CD4-positive, CD25-positive, alpha-beta regulatory T cell (primary cell): ENCODE measurements at regions not wholly inside any gene's neighbourhood (a gene's known extent, or its start where the extent isn't known, plus 50 kb on each side); places are given as distances from the start of the nearest gene placed in this dataset.

Experiments
- ATAC-seq, 2 donors: fragments of 150-1000 bp; cut with Tn5 transposase; one replicate each; pipeline ENCODE4 v1.10.0; 2021; ENCODE audit warnings: low read depth in 2 of 2, moderate number of reproducible peaks in 2 of 2, moderate library complexity in 1 of 2
- DNase-seq, 3 donors: peaks; one replicate each; pipeline versions ENCODE4 v3.0.0 to v3.0.0-alpha.2; 2012 to 2022; ENCODE audit warnings: mixed read lengths in 1 of 3
- H3K27ac ChIP-seq: one replicate; pipeline ENCODE4 v1.7.0; 2013; ENCODE audit warnings: mild to moderate bottlenecking, low read length; ENCODE audit not compliant: insufficient read depth, poor library complexity, severe bottlenecking
- H3K27me3 ChIP-seq: one replicate; pipeline ENCODE4 v1.7.0; 2013; ENCODE audit warnings: low read length; ENCODE audit not compliant: control insufficient read depth, insufficient read depth
- H3K36me3 ChIP-seq: one replicate; pipeline ENCODE4 v1.7.0; 2013; ENCODE audit warnings: mild to moderate bottlenecking, low read length, moderate library complexity; ENCODE audit not compliant: control insufficient read depth, insufficient read depth
- H3K4me1 ChIP-seq: 2 replicates; pipeline ENCODE4 v1.7.0; 2013; ENCODE audit warnings: mild to moderate bottlenecking, low read length; ENCODE audit not compliant: insufficient read depth, control insufficient read depth, poor library complexity, severe bottlenecking
- H3K4me3 ChIP-seq: one replicate; pipeline ENCODE4 v1.7.0; 2013; ENCODE audit warnings: low read depth, mild to moderate bottlenecking, low read length, moderate library complexity
- H3K9me3 ChIP-seq, 2 experiments: 1 replicate in 1 of 2; 2 replicates in 1 of 2; pipeline ENCODE4 v1.7.0; 2013; ENCODE audit warnings: low read length in 2 of 2, mild to moderate bottlenecking in 1 of 2, moderate library complexity in 1 of 2; ENCODE audit not compliant: control insufficient read depth in 2 of 2
- H3K27ac Mint-ChIP-seq, 3 donors: one replicate each; pipeline ENCODE4 v1.8.0; 2020 to 2022; ENCODE audit warnings: mild to moderate bottlenecking in 3 of 3, mixed read lengths in 3 of 3, moderate library complexity in 2 of 3
- H3K27me3 Mint-ChIP-seq: one replicate; pipeline ENCODE4 v1.8.0; 2022; ENCODE audit warnings: mild to moderate bottlenecking, mixed read lengths
- H3K36me3 Mint-ChIP-seq: one replicate; pipeline ENCODE4 v1.8.0; 2020; ENCODE audit warnings: mixed read lengths
- H3K4me1 Mint-ChIP-seq, 4 donors: one replicate each; pipeline ENCODE4 v1.8.0; 2020 to 2022; ENCODE audit warnings: mixed read lengths in 4 of 4, mild to moderate bottlenecking in 1 of 4
- H3K4me3 Mint-ChIP-seq, 4 donors: one replicate each; pipeline ENCODE4 v1.8.0; 2020 to 2022; ENCODE audit warnings: mild to moderate bottlenecking in 4 of 4, mixed read lengths in 4 of 4, moderate library complexity in 3 of 4
- H3K9me3 Mint-ChIP-seq, 7 donors: one replicate each; pipeline ENCODE4 v1.8.0; 2020 to 2022; ENCODE audit warnings: mixed read lengths in 7 of 7, mild to moderate bottlenecking in 3 of 7, moderate library complexity in 2 of 7

- H3K27me3 ChIP-seq, result peaks cover 6% of the 10 kb centered on the region
- no peaks in the 10 kb centered on the region for H3K9me3 ChIP-seq
- H3K4me1 ChIP-seq, result no peaks in the 10 kb centered on the region
- H3K27ac ChIP-seq, result no peak overlapping the region
- ATAC-seq, result no peak
- Mint-ChIP-seq H3K4me3 (no peak overlapping the region), H3K27ac (peak overlapping the region in 1 of 3 donors; percentile 69), H3K36me3 (no peaks in the 10 kb centered on the region), H3K4me1 (peaks cover 0 to under 1% (median 0%) of the 10 kb centered on the region in 4 donors), H3K27me3 (peaks cover 23% of the 10 kb centered on the region), H3K9me3 (peaks cover 0 to 2% (median 0%) of the 10 kb centered on the region in 7 donors)
- DNase-seq, result no peak
- no peaks in the 10 kb centered on the region for H3K36me3 ChIP-seq
- no peak overlapping the region for H3K4me3 ChIP-seq
These were observed 64.1 kb upstream of the LCLAT1 start for GRCh38 chr2:30382995-30383394.

DNA sequence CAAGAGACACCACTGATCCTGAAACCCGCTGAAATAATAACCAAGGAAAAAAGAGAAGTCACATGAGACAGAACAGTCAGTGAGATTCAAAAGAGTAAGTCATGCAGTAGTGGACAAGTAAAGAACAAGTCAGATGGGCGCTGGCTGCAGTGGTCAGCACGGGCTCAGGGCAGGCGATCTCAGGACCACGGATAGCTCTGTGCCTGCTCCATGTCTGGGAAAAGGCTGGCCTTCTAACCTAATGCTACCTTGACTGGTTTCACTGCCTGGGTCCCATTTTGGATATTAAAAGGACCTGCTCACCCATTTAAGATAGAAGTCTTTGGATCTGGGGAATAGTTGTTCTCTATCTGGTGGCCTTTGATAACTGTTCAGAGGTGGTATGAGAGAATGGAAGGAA, 61.7 kb upstream of the LCLAT1 start:
- H3K27ac Mint-ChIP-seq, result no peak overlapping the region
- no peak overlapping the region for H3K27ac ChIP-seq
- H3K36me3 ChIP-seq, result no peaks in the 10 kb centered on the region
- no peaks in the 10 kb centered on the region for H3K36me3 Mint-ChIP-seq
- H3K9me3 Mint-ChIP-seq, result peaks cover 0 to 2% (median 0%) of the 10 kb centered on the region in 7 donors
- peaks cover 0 to 4% (median under 1%) of the 10 kb centered on the region in 4 donors for H3K4me1 Mint-ChIP-seq
- no peak for DNase-seq
- no peaks in the 10 kb centered on the region for H3K9me3 ChIP-seq
- H3K4me3 ChIP-seq, result no peak overlapping the region
- H3K27me3 Mint-ChIP-seq, result peaks cover 42% of the 10 kb centered on the region
- no peak overlapping the region for H3K4me3 Mint-ChIP-seq
- peaks cover 10% of the 10 kb centered on the region for H3K27me3 ChIP-seq
- ATAC-seq, result no peak
- H3K4me1 ChIP-seq, result no peaks in the 10 kb centered on the region

- no peak overlapping the region for H3K27ac Mint-ChIP-seq
- H3K4me3 Mint-ChIP-seq, result no peak overlapping the region
- no peaks in the 10 kb centered on the region for H3K36me3 ChIP-seq
- peaks cover 36% of the 10 kb centered on the region for H3K27me3 Mint-ChIP-seq
- H3K4me1 Mint-ChIP-seq, result peaks cover 0 to 4% (median under 1%) of the 10 kb centered on the region in 4 donors
- H3K9me3 ChIP-seq, result no peaks in the 10 kb centered on the region
- H3K4me3 ChIP-seq, result no peak overlapping the region
- H3K36me3 Mint-ChIP-seq, result no peaks in the 10 kb centered on the region
- no peaks in the 10 kb centered on the region for H3K4me1 ChIP-seq
- no peak for ATAC-seq
- H3K27ac ChIP-seq, result no peak overlapping the region
- no peaks in the 10 kb centered on the region for H3K9me3 Mint-ChIP-seq
- DNase-seq, result no peak
- H3K27me3 ChIP-seq, result peaks cover 4% of the 10 kb centered on the region
These were observed 54.9 kb upstream of the LCLAT1 start for GRCh38 chr2:30392097-30392496.

DNA sequence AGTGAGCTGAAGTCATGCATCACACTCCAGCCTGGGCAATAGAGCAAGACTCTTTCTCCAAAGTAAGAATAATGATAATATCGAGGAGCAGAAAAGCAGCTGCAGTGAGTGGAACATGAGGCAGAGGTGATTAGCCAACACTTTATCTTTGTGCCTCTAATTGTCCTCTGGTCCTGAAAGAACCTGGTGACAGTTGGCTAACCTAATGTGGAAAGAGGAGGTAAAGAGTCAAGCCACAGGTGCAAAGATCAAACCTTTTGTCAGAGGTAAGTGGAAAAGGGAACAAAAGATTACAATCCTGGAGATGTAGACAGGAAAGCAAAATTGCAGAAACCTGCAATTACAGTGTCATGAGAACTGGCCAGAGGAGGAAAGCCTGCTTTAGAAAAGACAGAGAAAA, 53.5 kb upstream of the LCLAT1 start:
- Histone ChIP-seq H3K27ac (no peak overlapping the region), H3K36me3 (no peaks in the 10 kb centered on the region), H3K27me3 (no peaks in the 10 kb centered on the region), H3K4me3 (no peak overlapping the region), H3K9me3 (no peaks in the 10 kb centered on the region), H3K4me1 (no peaks in the 10 kb centered on the region)
- H3K9me3 Mint-ChIP-seq, result no peaks in the 10 kb centered on the region
- ATAC-seq (no peak), DNase-seq (no peak)
- no peak overlapping the region for H3K27ac Mint-ChIP-seq
- H3K36me3 Mint-ChIP-seq, result no peaks in the 10 kb centered on the region
- H3K4me1 Mint-ChIP-seq, result peaks cover 0 to 4% (median under 1%) of the 10 kb centered on the region in 4 donors
- H3K27me3 Mint-ChIP-seq, result peaks cover 31% of the 10 kb centered on the region
- no peak overlapping the region for H3K4me3 Mint-ChIP-seq

GRCh38 chr2:30394096-30394495, 53.0 kb upstream of the LCLAT1 start:
- no peak for ATAC-seq

GRCh38 chr2:30396436-30397232, 50.4 kb upstream of the LCLAT1 start:
- no peak overlapping the region for H3K4me3 ChIP-seq
- peaks cover 0 to 2% (median 0%) of the 10 kb centered on the region in 4 donors for H3K4me1 Mint-ChIP-seq
- ATAC-seq (no peak), DNase-seq (no peak)
- H3K36me3 Mint-ChIP-seq, result no peaks in the 10 kb centered on the region
- H3K27me3 ChIP-seq, result no peaks in the 10 kb centered on the region
- no peak overlapping the region for H3K27ac ChIP-seq
- no peak overlapping the region for H3K4me3 Mint-ChIP-seq
- no peaks in the 10 kb centered on the region for H3K9me3 ChIP-seq
- H3K27me3 Mint-ChIP-seq, result peaks cover 8% of the 10 kb centered on the region
- no peak overlapping the region for H3K27ac Mint-ChIP-seq
- no peaks in the 10 kb centered on the region for H3K36me3 ChIP-seq
- H3K4me1 ChIP-seq, result no peaks in the 10 kb centered on the region
- no peaks in the 10 kb centered on the region for H3K9me3 Mint-ChIP-seq

More at GRCh38 chr2:30394096-30394495, 53.0 kb upstream of the LCLAT1 start:
- Mint-ChIP-seq H3K27me3 (peaks cover 25% of the 10 kb centered on the region), H3K4me3 (no peak overlapping the region), H3K36me3 (no peaks in the 10 kb centered on the region), H3K27ac (no peak overlapping the region), H3K9me3 (no peaks in the 10 kb centered on the region), H3K4me1 (peaks cover 0 to 4% (median under 1%) of the 10 kb centered on the region in 4 donors)
- no peaks in the 10 kb centered on the region for H3K27me3 ChIP-seq
- H3K27ac ChIP-seq, result no peak overlapping the region
- no peaks in the 10 kb centered on the region for H3K36me3 ChIP-seq
- no peaks in the 10 kb centered on the region for H3K4me1 ChIP-seq
- H3K9me3 ChIP-seq, result no peaks in the 10 kb centered on the region
- no peak overlapping the region for H3K4me3 ChIP-seq
- DNase-seq, result no peak
